Mammary epithelial cell (primary cell): ENCODE measurements at regions not wholly inside any gene's neighbourhood (a gene's known extent, or its start where the extent isn't known, plus 50 kb on each side); places are given as distances from the start of the nearest gene placed in this dataset.

Experiments
- CTCF ChIP-seq, 2 donors: IDR thresholded peaks in 1 of 2; conservative IDR thresholded peaks in 1 of 2; 2 replicates each; pipeline ENCODE4 v1.5.1; 2011 to 2012; ENCODE audit warnings: inconsistent platforms in 2 of 2, low read length in 2 of 2, mild to moderate bottlenecking in 2 of 2, control low read depth in 1 of 2, low read depth in 1 of 2; ENCODE audit not compliant: insufficient read depth in 1 of 2; ENCODE audit errors: extremely low read depth in 1 of 2
- EZH2 ChIP-seq: IDR thresholded peaks from 2 replicates; pipeline ENCODE4 v1.6.1; 2012; ENCODE audit warnings: low read length, inconsistent platforms, borderline replicate concordance

GRCh38 chr6:98020222-98020621 is 737.2 kb upstream of the MMS22L start:
- no peak for TF ChIP-seq CTCF (conservative IDR thresholded peaks at IDR 0.05 in 1 of 2, IDR thresholded peaks at IDR 0.05 in 1 of 2; ENCODE audit: extremely low read depth in 1 of 2, insufficient read depth in 1 of 2, low read depth in 1 of 2, low read length in 2 of 2)
- TF ChIP-seq EZH2 = no peak
